Right ventricle myocardium superior (tissue), 1 donor: ENCODE measurements at regions not wholly inside any gene's neighbourhood (a gene's known extent, or its start where the extent isn't known, plus 50 kb on each side); places are given as distances from the start of the nearest gene placed in this dataset.
"Not testable (repeated sequence)": the region's sequence is repeated elsewhere in the genome, so short reads cannot be mapped to it uniquely, and the experiment has no call there.

Experiments
- ATAC-seq: fragments of 200-7000 bp; cut with Tn5 transposase; one replicate; pipeline ENCODE4 v1.9.1; 2020; ENCODE audit warnings: mild to moderate bottlenecking; ENCODE audit not compliant: poor library complexity
- DNase-seq: peaks from one replicate; pipeline ENCODE4 v3.0.0-alpha.2; 2020
- intact Hi-C: fragments of 100-400 bp; cut with DNase I; formaldehyde crosslinking; loops from one replicate; pipeline ENCODE4 v1.11.2; 2022
- donor health status: DM: no; HTN: yes; CAD: no; lungs with severe emphysema.

DNA sequence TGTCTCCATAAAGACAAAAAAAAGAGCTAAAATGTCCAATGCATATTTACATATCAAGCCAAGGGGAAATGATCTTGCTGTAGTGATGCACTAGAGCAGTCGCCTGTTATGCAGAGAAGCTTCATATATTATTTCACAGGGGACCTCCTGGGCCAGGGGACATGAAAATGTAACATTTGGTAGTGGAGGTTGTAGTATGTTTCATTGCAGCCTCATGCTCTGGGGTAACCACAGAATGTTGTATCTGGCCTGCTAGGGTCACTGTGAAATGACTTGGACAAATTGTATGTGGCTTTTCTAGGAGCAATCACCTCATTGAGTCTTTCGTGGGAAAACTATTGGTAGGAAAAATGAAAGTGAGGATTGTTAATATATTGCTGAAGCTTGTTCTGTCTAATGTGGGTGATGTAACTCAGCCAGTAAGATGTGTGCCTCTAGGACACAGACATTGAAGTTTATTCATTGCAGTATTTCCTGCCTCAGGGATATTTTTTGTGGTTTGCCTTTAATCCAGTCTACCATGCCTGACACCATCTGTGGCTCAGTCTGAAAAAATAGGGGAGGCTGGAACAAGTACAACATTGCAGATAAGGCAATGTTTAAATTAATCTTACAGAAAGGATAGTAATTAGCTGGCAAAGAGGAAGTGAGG lies 430.8 kb upstream of the TNC start:
- DNase-seq (no peak), ATAC-seq (no peak)
- intact Hi-C loops = no loop called here

GRCh38 chr9:115551396-115551795 lies 433.4 kb upstream of the TNC start:
- intact Hi-C loops = no loop called here
- no peak for DNase-seq
- ATAC-seq = no peak

DNA sequence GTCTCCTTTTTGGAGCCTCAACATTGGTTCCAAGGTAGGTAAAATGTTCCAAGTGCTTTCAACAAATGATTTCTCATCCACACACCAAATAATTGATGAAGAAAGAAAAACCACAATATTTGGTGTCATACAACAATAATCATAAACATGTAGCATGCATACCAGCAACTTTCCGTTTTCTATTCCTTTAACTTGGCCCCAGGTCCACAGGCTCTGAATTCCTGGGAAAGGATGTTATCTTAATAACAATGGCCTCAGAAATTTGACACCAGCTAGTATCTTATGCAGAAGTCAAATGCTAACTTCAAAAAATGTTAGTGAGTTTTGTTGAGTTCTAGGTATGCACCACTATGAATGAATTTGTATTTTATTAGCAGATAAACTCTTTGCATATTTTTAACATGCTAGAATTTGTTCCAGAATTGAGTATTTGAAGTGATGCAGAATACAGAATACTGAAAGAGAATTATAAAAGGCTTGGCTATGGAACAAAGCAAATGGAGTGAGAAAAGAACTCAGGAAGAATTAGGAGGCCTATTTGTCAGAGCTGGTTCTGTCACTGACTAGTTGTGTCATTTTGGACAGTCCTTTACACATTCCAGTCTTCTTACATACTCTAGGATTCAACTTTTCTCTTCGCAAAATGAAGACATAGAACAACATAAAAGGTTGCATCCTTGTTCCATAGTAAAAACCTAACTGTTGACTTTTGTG lies 435.3 kb upstream of the TNC start:
- ATAC-seq (no peak), DNase-seq (no peak)
- intact Hi-C loops = no loop called here

DNA sequence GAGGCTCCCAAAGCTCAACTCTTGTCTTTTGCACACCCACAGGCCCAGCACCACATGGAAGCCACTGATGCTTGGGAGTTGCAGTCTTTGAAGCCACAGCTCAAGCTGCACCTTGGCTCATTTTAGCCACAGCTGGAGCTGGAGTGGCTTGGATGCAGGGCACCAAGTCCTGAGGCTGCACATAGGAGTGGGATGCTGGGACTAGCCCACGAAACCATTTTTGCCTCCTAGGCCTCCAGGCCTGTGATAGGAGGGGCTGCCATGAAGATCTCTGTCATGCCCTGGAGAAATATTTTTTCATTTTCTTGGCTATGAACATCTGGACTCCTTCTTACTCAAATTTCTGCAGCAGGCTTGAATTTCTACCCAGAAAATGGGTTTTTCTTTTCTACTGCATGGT lies 438.5 kb upstream of the TNC start:
- no peak for DNase-seq
- no peak for ATAC-seq
- intact Hi-C loops = no loop called here

DNA sequence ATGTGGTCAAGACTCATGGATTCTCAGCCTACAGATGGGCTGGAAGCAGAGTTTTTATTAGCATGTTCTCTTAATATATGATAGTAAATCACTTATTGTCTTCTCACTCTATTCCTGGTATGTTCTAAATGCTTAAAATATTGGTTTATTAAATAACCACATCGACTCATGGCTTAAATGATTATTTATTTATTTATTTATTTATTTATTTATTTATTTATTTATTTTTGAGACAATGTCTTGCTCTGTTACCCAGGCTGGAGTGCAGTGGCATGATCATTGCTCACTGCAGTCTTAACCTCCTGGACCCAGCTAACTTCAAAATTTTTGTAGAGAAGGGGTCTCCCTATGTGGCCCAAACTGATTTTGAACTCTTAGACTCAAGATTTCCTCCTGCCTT lies 457.2 kb upstream of the TNC start:
- DNase-seq = no peak
- ATAC-seq = no peak
- intact Hi-C loops = no loop called here

GRCh38 chr9:115585458-115585857 lies 467.5 kb upstream of the TNC start:
- ATAC-seq, DNase-seq, intact Hi-C loops: not testable (repeated sequence)

DNA sequence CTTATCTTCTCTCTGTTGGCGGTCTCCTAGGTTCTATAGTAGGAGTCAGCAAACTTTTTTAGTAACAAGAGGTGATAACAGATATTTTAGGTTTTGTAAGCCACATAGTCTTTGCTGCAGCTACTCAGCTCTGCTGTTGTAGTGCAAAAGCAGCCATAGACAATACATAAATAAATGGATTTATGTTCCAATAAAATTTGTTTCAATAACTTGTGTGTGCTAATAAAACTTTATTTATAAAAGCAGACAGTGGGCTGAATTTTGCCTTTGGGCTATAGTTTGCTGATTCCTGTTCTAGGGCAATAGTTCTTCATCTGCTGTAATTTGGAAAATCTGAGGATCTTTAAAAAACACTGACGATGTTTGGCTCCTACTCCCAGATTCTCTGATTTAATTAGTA lies 469.4 kb upstream of the TNC start:
- DNase-seq = no peak
- intact Hi-C loops = no loop called here
- ATAC-seq = no peak

DNA sequence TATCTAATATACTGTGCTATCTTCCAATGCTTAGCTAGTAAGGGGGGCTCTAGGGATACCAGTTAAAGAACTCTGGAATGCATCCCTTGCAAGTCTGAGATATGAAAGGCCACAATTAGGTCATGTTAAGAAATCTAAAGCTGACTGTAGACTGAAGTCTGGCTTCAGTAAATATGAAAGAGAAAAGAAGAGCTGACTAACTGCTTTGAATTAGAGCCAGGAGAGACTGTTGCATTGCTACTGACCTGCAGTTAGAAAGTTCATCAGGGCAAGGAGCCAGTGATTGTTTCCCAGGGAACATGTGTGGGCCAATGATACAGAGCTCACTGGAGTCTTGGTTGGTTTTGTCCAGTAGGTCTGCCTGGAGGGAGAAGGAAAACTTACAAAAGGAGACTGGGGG lies 472.1 kb upstream of the TNC start:
- peak; percentile 36 for ATAC-seq

DNA sequence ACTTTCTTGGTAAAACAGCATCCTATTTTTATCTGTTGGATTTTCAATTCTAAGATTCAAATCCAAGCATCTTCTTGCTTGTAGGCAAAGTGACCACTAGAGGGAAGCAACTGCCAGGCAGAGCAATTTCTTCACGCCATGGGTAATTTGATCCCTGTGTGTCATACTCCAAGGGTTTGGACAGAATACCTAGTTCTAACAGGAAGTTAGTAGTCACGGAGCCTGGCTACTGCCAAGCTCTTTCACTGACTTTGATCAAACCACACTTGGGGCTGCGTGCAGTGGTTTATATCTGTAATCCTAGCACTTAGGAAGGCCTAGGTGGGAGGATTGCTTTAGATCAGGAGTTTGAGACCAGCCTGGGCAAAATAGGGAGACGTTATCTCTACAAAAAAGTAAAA lies 473.6 kb upstream of the TNC start:
- DNase-seq (peak; percentile 50), ATAC-seq (peak; percentile 80)
- intact Hi-C loops = loop anchor here (5.0 to 10.0 kb wide), 2 partner anchors 1071 to 1273 kb away; no protein-coding TSS in a partner anchor

More for the DNA sequence above, 472.1 kb upstream of the TNC start:
- intact Hi-C loops = loop anchor here (5.0 to 10.0 kb wide), 2 partner anchors 1072 to 1275 kb away; no protein-coding TSS in a partner anchor
- no peak for DNase-seq

GRCh38 chr9:115593587-115594091 lies 475.7 kb upstream of the TNC start:
- DNase-seq (no peak), ATAC-seq (peak; percentile 62)
- intact Hi-C loops = loop anchor here (5.0 to 10.0 kb wide), 2 partner anchors 1069 to 1271 kb away; no protein-coding TSS in a partner anchor

DNA sequence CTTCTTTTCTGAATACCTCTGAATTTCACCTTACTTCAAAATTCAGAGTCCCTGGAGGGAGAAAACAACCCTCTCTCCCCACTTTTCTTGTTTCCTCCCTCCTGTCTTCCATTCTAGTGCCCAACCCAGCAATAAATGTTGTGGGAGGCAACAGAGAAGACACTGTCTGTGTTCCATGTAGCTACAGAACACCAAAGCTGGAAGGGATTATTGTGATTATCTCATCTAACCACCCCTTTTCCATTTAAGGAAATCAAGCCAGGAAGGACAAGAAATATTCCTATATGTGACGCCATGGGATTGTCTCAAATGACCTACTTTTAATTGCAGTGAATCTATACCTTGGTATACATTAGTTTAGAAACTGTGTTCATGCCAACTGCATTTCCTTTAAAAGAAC lies 476.6 kb upstream of the TNC start:
- intact Hi-C loops = loop anchor here (5.0 to 10.0 kb wide), 2 partner anchors 1068 to 1270 kb away; no protein-coding TSS in a partner anchor
- DNase-seq (no peak), ATAC-seq (no peak)

- intact Hi-C loops = loop anchor here (10.0 kb wide), 1 partner anchor 1269 kb away; no protein-coding TSS in a partner anchor
- ATAC-seq = no peak
- no peak for DNase-seq
Measured at GRCh38 chr9:115596021-115596745, 478.2 kb upstream of the TNC start.

- DNase-seq (no peak), ATAC-seq (no peak)
- intact Hi-C loops = loop anchor here (10.0 kb wide), 1 partner anchor 1268 kb away; no protein-coding TSS in a partner anchor
Measured at GRCh38 chr9:115596746-115597080, 478.8 kb upstream of the TNC start.

DNA sequence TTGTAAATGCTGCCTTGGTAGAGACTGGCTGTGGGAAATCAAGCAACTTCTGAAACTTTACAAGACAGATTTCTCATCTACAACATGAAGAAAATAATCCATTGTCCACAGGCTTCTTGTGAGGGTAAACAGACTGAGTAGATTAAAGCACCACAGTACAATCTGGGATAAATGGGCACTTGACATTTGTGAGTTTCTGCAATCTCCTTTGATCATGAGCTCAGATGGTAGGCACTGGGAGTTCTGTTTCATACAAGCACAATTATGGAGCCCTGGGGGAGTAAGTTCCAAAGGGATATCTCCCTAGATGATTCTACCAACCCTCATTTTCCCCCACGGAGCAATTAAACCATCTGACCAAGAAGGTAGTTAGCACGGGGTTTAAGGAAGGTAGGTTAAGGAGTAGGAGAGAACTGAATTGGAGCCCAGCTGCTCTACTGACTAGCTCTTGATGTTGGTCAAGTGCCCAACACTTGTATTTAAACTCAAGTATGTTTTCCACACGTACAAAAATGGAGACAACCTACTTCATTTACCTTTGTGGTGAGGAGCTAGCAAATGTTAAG lies 479.5 kb upstream of the TNC start:
- ATAC-seq = no peak
- intact Hi-C loops = loop anchor here (10.0 kb wide), 1 partner anchor 1267 kb away; no protein-coding TSS in a partner anchor
- DNase-seq = no peak

GRCh38 chr9:115598751-115599150 lies 480.8 kb upstream of the TNC start:
- intact Hi-C loops = loop anchor here (10.0 kb wide), 1 partner anchor 1266 kb away; no protein-coding TSS in a partner anchor
- DNase-seq (no peak), ATAC-seq (no peak)

- ATAC-seq (no peak), DNase-seq (no peak)
- intact Hi-C loops = loop anchor here (10.0 kb wide), 1 partner anchor 1265 kb away; no protein-coding TSS in a partner anchor
Measured at GRCh38 chr9:115599898-115600297, 481.9 kb upstream of the TNC start.

GRCh38 chr9:115601434-115601833 lies 483.5 kb upstream of the TNC start:
- no peak for ATAC-seq
- DNase-seq = no peak
- intact Hi-C loops = no loop called here

- DNase-seq = no peak
- intact Hi-C loops = no loop called here
- no peak for ATAC-seq
Measured at GRCh38 chr9:115604831-115605483, 487.0 kb upstream of the TNC start.
